HG02623 (cell line): ENCODE measurements at regions not wholly inside any gene's neighbourhood (a gene's known extent, or its start where the extent isn't known, plus 50 kb on each side); places are given as distances from the start of the nearest gene placed in this dataset.
"Not testable (repeated sequence)": the region's sequence is repeated elsewhere in the genome, so short reads cannot be mapped to it uniquely, and the experiment has no call there.

Experiments
- ATAC-seq: cut with Tn5 transposase; IDR thresholded peaks from one replicate; pipeline ENCODE4 v1.9.1; 2021; ENCODE audit warnings: moderate library complexity; ENCODE audit not compliant: unreplicated experiment

- ATAC-seq: no peak
Observed at GRCh38 chr5:174998131-174998730, 273.8 kb downstream of the MSX2 start.

DNA sequence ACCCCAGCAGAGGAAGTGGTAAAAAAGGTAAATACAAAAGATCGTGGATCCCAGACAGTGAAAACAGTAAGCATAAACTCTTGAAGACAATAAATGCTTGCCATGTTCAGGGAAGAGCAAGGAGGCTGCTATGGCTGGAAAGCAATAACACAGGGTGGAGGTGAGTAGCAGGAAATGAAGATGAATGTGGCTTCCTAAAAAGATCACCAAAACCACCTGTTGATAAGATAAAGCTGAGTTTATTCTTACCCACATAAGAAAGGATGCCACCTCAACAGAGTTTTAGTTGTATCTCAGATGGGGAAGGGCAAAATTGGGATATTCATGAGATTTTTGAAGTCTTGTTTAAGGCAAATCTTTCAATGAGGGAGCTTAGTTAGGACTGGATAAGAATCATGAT lies 273.3 kb downstream of the MSX2 start:
- ATAC-seq: no peak

DNA sequence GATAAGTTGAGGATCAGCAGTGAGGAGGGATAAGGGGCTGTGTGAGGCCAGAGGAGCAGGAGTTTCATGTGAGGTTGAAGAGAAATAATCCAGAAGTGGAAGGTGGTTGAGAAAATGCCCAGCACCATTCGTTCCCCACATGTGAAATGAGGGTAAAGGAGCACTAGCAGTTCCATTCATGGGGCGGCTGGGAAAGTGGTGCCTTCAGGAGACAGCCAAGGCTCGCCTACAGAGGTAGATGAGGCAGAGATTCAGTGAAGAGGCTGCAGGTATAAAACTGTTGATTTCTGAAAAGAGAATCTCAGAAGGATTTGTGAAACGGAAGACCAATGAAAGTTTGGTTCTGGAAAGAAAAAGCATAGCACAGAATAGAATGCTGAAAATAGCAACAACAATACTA lies 272.6 kb downstream of the MSX2 start:
- ATAC-seq: no peak

DNA sequence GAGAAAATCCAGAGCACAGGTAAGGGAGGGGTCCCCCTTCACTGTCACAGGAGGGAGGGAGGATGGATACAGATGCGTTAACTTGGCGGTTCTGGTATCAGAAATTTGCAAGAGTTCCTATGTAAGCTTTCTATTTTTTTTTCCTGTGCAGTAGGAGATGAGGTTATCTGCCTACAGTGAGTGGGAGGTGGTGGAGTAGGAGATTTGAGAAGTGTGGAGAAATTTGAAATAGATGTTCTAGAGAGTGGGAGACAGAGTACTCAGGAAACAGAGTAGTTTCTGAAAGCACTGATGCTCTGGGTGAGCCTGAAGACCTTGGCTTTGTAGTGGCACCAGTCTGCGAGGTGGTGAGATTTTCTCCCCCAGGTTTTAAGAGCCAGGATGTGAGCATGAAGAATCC lies 271.4 kb downstream of the MSX2 start:
- no peak for ATAC-seq

DNA sequence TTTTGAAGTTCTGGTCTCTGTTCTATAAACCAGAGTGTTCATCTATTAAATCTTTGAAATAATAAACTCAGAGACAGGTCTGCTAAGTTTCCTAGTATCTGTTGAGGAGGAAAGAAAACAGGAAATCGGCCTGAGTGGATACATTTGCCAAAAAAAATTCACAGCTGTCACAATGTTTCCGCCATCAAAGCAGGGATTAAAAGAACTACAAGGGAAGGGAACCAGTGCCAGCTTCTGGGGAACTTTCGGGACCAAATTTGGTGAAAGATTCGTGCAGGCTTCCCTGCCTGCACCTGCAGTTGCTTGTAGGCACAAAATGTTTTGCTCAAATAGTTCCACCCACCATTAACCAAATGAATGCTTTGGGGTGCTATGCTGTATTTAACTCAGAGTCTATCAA lies 267.5 kb downstream of the MSX2 start:
- ATAC-seq: no peak

- ATAC-seq: no peak
Observed at GRCh38 chr5:174990909-174991308, 266.5 kb downstream of the MSX2 start.

DNA sequence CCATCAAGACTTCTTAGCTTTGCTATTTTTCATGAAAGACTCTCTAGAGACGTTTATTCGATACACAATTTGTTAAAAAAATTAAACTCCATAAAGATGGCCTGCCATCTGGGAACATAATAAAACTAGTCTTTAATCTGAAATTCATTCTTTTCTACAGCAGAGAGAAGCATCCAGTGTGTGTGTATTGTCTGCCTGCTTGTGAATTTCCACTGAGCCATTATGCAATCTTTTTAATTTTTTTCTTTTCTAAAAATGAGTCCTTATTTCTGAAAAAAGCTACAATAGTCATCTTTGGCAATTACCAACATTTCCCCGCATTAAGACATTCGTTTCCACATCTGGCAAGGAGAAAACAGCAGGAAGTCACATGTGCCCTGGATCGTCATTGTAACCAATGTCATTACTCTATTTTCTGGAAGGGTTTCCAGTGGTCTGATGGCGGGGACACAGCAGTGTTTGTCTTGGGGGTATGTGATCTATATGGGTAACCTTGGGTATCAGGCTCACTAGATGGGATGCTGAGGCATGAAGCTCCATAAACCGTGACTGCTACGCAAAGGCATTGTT lies 263.1 kb downstream of the MSX2 start:
- no peak for ATAC-seq

GRCh38 chr5:174984863-174985262 lies 260.5 kb downstream of the MSX2 start:
- ATAC-seq: no peak

DNA sequence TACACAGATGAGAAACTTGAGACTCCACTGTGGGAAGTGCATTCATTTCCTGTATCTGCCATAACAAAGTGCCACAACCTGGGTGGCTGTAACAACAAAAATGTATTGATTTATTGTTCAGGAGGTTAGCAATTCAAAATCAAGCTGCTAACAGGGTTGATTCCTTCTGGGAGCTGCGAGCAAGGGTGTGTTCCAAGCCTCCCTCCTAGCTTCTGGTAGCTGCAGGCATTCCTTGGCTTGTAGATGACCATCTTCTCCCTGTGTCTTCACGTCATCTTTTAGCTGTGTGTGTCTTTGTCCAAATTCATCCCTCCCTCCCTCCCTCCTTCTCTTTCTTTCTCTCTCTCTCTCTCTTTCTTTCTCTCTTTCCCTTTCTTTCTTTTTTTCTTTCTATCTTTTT lies 258.1 kb downstream of the MSX2 start:
- no peak for ATAC-seq

GRCh38 chr5:174981416-174981815 lies 257.0 kb downstream of the MSX2 start:
- no peak for ATAC-seq

DNA sequence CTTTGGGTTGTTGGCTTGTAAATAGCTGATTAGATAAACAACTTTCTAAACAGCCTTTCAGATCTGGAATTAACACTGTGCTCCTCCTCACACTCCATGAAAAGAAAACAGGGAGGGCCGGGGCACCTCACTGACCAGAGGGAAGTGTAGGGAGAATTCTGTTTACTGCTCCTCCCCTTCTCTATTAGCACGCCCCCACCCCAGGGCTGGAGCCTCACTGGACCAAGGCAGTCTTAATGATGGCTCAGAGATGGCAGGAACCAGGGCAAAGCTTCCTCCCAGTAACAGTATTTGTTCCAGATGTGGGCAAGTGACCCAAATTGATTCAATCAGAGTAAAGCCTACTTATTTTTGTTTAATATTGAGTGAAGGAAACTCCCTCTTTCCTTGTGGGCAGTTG lies 256.6 kb downstream of the MSX2 start:
- no peak for ATAC-seq

GRCh38 chr5:174972291-174972690 lies 247.9 kb downstream of the MSX2 start:
- no peak for ATAC-seq

DNA sequence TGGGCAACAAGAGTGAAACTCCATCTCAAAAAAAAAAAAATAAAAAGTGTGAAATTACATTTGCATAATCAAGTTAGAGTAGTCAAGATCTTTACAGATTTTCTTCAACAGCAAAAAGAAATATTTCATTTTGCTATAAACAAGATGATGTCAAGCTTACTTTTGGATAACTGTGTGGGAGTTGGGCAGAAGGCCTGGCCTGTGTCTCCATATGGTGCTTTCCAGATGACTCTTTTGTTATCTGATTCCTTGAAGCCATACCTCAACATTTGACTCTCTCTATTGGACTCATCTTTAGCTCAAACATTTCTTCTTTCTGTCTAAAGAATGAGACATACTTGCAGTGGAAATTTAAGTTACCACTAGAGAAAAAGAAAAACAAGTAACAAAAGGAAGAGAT lies 246.8 kb downstream of the MSX2 start:
- no peak for ATAC-seq

DNA sequence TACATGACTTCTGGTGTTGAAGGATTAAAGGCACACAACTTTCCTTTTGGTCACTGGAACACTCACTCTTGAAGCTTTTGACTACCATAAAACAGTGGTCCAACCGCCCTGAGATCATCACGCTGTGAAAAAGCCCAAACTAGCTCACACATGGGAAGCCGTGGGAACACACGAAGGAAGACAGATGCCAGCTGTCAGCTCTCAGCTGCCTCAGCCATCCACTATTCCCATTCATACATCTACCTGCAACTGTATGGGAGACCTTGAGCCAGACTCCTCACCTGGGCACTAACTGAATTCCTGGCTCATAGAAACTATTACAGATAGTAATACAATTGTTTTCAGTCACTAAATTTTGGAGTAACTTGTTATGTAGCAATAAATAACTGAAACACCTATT lies 246.1 kb downstream of the MSX2 start:
- ATAC-seq: no peak

GRCh38 chr5:174953871-174954270 lies 229.5 kb downstream of the MSX2 start:
- ATAC-seq: no peak

DNA sequence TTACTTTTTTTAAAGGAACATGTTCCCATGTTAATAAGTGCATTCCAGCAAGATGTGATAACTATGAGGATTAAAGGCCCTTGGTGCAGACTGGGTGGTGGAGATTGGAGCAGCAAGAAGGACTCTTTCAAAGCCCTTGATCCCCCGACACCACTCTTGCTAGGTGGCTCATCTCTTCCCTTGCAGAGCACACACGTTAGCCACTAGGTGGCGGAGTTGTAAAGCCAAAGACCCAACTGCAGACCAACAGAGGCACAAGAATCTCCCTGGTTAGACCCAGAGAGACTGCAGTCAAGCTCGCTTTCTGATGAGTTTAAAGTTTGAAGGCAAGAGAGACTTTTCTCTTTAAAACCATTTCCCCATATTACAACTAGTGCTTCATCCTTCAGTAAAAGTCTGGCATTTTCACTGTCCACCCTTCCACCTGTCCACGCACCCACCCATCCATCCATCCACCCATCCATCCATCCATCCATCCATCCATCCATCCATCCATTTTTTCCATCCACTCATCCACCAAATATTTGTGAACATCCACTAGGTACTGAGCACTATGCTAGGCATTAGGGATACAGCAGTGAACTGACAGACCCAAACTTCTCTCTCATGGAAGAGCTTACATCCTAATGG lies 226.9 kb downstream of the MSX2 start:
- no peak for ATAC-seq

DNA sequence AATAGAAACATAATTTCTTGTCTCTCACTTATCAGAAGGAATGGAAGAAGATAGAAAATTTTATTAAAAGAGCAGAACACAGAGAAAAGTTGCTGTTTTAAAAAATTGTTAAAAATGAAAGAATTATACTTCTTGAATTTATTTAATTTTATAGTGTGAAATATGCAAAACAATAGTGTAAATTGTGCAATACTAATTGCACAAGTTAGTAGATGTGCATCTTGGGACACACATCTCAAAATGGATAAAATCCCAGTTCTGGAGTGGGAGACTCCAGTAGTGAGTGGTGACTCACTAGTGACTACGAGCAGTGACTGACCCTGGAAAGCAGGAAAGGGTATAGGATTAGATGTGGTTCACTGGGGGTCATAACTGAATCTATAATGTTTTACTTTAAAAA lies 223.2 kb downstream of the MSX2 start:
- no peak for ATAC-seq

- ATAC-seq: no peak
Observed at GRCh38 chr5:174945853-174946252, 221.5 kb downstream of the MSX2 start.

- ATAC-seq: no peak
Observed at GRCh38 chr5:174943785-174944184, 219.4 kb downstream of the MSX2 start.

GRCh38 chr5:174943002-174943401 lies 218.6 kb downstream of the MSX2 start:
- not testable (repeated sequence) for ATAC-seq

DNA sequence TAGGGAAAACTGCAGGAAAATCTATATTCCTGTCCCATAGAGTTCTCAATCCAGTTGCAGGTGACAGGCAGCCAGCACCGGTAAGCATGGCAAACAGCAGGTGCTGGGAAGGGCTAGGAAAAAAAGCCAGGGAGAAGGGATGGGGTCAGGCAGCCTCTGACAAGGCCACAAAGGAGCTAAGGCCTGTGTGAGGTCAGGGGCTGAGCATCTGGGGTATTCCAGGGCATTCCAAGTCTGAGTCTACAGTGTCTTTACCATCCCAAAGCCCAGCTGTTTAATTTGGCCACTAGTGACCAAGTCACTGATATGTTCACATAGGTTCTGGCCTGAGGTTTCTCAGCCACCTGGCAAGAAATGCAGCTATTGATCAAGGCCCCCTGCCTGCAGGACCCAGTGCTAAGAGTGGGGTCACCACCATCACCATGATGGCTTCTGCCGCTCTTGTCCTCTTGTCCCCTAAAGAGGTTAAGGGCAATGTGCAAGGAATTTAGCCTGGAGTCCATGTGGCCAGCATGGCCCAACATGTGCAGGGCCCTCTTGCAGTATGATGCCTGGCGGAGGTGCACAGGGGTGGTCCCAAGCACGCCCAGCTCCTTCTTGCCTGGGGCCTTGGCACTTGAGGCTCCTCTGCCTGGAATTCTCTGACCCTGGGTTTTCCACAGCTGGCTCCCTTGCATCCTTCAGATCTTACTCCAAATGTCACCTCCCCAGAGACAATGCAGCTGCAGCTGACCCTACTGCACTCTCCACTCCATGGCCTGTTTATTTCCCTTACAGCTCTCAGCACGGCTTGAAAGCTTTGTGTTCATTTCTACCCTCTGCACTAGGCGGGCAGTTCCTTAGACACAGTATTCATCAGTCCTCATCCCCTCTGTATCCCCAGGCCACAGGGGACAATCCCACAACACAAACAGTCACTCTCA lies 213.1 kb downstream of the MSX2 start:
- ATAC-seq: no peak
